Endothelial cell of umbilical vein (primary cell): ENCODE measurements at regions not wholly inside any gene's neighbourhood (a gene's known extent, or its start where the extent isn't known, plus 50 kb on each side); places are given as distances from the start of the nearest gene placed in this dataset.

Source experiments
- EZH2 ChIP-seq: IDR thresholded peaks from 2 replicates; pipeline ENCODE4 v1.6.1; 2012; ENCODE audit warnings: borderline replicate concordance, low read depth, mild to moderate bottlenecking, moderate library complexity, low read length, inconsistent platforms; ENCODE audit not compliant: severe bottlenecking
- FOS ChIP-seq: IDR thresholded peaks from 2 replicates; pipeline ENCODE4 v1.6.1; 2011; ENCODE audit warnings: mild to moderate bottlenecking, low read length, moderate library complexity, borderline replicate concordance; ENCODE audit not compliant: insufficient read depth
- JUN ChIP-seq: IDR thresholded peaks from 2 replicates; pipeline ENCODE4 v1.6.1; 2011; ENCODE audit warnings: borderline replicate concordance, low read depth; ENCODE audit not compliant: insufficient read length, insufficient read depth
- MYC ChIP-seq: IDR thresholded peaks from one replicate; pipeline ENCODE4 v1.6.1; 2011; ENCODE audit warnings: mild to moderate bottlenecking, low read depth, low read length
- POLR2A ChIP-seq: IDR thresholded peaks from 2 replicates; pipeline ENCODE4 v1.6.1; 2012; ENCODE audit warnings: low read depth, mild to moderate bottlenecking, control low read depth, low read length
- POLR2AphosphoS5 ChIP-seq: IDR thresholded peaks from 2 replicates; pipeline ENCODE4 v1.6.1; 2012; ENCODE audit warnings: low read depth, mild to moderate bottlenecking, control low read depth, low read length, moderate library complexity; ENCODE audit not compliant: insufficient read depth
- TF ChIP-seq, protein P1 (sequence below), 2 donors: IDR thresholded peaks; 1 replicate in 1 of 2; 2 replicates in 1 of 2; pipeline ENCODE4 v1.5.1; 2011; ENCODE audit warnings: low read length in 2 of 2, mild to moderate bottlenecking in 2 of 2, moderate library complexity in 2 of 2, control low read depth in 1 of 2, inconsistent platforms in 1 of 2, low read depth in 1 of 2; ENCODE audit not compliant: insufficient read depth in 1 of 2; ENCODE audit errors: extremely low read depth in 1 of 2
- TF ChIP-seq, protein P2 (sequence below): IDR thresholded peaks from 2 replicates; pipeline ENCODE4 v1.6.1; 2011; ENCODE audit not compliant: insufficient read depth, insufficient read length

DNA sequence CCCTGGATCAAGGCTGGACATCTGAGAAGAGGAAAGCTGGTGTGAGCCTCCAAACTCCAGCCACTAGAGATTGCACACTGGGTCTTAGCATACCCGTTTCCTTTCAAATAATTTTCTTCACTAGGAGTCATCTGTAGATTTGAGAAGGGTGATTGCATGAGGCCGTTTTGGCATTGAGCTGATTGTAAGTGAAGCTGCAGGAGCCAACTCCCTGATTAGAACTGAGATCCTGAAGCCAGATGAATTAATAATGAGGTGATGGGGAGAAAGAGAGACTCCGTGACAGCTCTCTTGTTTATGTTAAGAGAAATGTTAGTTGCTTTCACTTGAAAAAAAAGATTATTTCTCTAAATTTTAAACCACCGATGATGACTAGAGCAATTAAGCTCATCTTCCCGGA, 268.4 kb upstream of the THSD7B start:
- TF ChIP-seq, protein P1, sequence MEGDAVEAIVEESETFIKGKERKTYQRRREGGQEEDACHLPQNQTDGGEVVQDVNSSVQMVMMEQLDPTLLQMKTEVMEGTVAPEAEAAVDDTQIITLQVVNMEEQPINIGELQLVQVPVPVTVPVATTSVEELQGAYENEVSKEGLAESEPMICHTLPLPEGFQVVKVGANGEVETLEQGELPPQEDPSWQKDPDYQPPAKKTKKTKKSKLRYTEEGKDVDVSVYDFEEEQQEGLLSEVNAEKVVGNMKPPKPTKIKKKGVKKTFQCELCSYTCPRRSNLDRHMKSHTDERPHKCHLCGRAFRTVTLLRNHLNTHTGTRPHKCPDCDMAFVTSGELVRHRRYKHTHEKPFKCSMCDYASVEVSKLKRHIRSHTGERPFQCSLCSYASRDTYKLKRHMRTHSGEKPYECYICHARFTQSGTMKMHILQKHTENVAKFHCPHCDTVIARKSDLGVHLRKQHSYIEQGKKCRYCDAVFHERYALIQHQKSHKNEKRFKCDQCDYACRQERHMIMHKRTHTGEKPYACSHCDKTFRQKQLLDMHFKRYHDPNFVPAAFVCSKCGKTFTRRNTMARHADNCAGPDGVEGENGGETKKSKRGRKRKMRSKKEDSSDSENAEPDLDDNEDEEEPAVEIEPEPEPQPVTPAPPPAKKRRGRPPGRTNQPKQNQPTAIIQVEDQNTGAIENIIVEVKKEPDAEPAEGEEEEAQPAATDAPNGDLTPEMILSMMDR (IDR thresholded peaks at IDR 0.05; ENCODE audit: extremely low read depth in 1 of 2, insufficient read depth in 1 of 2, low read depth in 1 of 2, low read length in 2 of 2): no peak
- TF ChIP-seq, protein P2, sequence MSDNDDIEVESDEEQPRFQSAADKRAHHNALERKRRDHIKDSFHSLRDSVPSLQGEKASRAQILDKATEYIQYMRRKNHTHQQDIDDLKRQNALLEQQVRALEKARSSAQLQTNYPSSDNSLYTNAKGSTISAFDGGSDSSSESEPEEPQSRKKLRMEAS: no peak
- TF ChIP-seq EZH2: no peak
- TF ChIP-seq POLR2AphosphoS5: no peak
- no peak for TF ChIP-seq POLR2A
- TF ChIP-seq JUN: no peak
- TF ChIP-seq MYC: no peak
- no peak for TF ChIP-seq FOS
